ENCODE measurements at regions not wholly inside any gene's neighbourhood (a gene's known extent, or its start where the extent isn't known, plus 50 kb on each side); places are given as distances from the start of the nearest gene placed in this dataset.

- no peak for DNase-seq (ENCODE audit: extremely low read depth, low read depth)
- no peak for TF ChIP-seq CTCF (IDR thresholded peaks at IDR 0.05; ENCODE audit: low read depth, low read length)
These were observed 245.8 kb downstream of the JRKL start for GRCh38 chr11:96635655-96636054.

GRCh38 chr11:96641261-96641660 is 251.4 kb downstream of the JRKL start:
- DNase-seq (ENCODE audit: extremely low read depth, low read depth) = no peak
- no peak for TF ChIP-seq CTCF (IDR thresholded peaks at IDR 0.05; ENCODE audit: low read depth, low read length)

GRCh38 chr11:96642583-96642982 is 252.8 kb downstream of the JRKL start:
- no peak for TF ChIP-seq CTCF (IDR thresholded peaks at IDR 0.05; ENCODE audit: low read depth, low read length)
- no peak for DNase-seq (ENCODE audit: extremely low read depth, low read depth)

GRCh38 chr11:96643173-96643572 is 253.4 kb downstream of the JRKL start:
- TF ChIP-seq CTCF (IDR thresholded peaks at IDR 0.05; ENCODE audit: low read depth, low read length) = no peak
- DNase-seq (ENCODE audit: extremely low read depth, low read depth) = no peak

- DNase-seq (ENCODE audit: extremely low read depth, low read depth) = no peak
- no peak for TF ChIP-seq CTCF (IDR thresholded peaks at IDR 0.05; ENCODE audit: low read depth, low read length)
These were observed 257.8 kb downstream of the JRKL start for GRCh38 chr11:96647621-96648020.

GRCh38 chr11:96648991-96649390 is 259.2 kb downstream of the JRKL start:
- TF ChIP-seq CTCF (IDR thresholded peaks at IDR 0.05; ENCODE audit: low read depth, low read length) = no peak

GRCh38 chr11:96652516-96652915 is 262.7 kb downstream of the JRKL start:
- TF ChIP-seq CTCF (IDR thresholded peaks at IDR 0.05; ENCODE audit: low read depth, low read length) = no peak

More at GRCh38 chr11:96648991-96649390, 259.2 kb downstream of the JRKL start:
- no peak for DNase-seq (ENCODE audit: extremely low read depth, low read depth)

More at GRCh38 chr11:96652516-96652915, 262.7 kb downstream of the JRKL start:
- DNase-seq (ENCODE audit: extremely low read depth, low read depth) = no peak

Measured in AG09319 (cell line).